HG02884 (cell line): ENCODE measurements at regions not wholly inside any gene's neighbourhood (a gene's known extent, or its start where the extent isn't known, plus 50 kb on each side); places are given as distances from the start of the nearest gene placed in this dataset.

Experiments
- ATAC-seq: cut with Tn5 transposase; IDR thresholded peaks from one replicate; pipeline ENCODE4 v1.9.1; 2021; ENCODE audit warnings: mild to moderate bottlenecking, moderate library complexity; ENCODE audit not compliant: unreplicated experiment

GRCh38 chr2:15874854-15875804 is 65.2 kb upstream of the MYCN start:
- no peak for ATAC-seq

GRCh38 chr2:15875969-15876705 is 64.2 kb upstream of the MYCN start:
- no peak for ATAC-seq

GRCh38 chr2:15880226-15881119 is 59.9 kb upstream of the MYCN start:
- ATAC-seq = no peak

- ATAC-seq = no peak
These were observed 59.3 kb upstream of the MYCN start for GRCh38 chr2:15881120-15881433.

GRCh38 chr2:15881676-15882075 is 58.7 kb upstream of the MYCN start:
- no peak for ATAC-seq

- no peak for ATAC-seq
These were observed 57.4 kb upstream of the MYCN start for GRCh38 chr2:15882761-15883497.

GRCh38 chr2:15883684-15884083 is 56.7 kb upstream of the MYCN start:
- ATAC-seq = no peak

- no peak for ATAC-seq
These were observed 55.6 kb upstream of the MYCN start for GRCh38 chr2:15884790-15885189.

GRCh38 chr2:15886231-15886630 is 54.1 kb upstream of the MYCN start:
- ATAC-seq = no peak

- no peak for ATAC-seq
These were observed 50.8 kb upstream of the MYCN start for GRCh38 chr2:15889442-15890123.

- ATAC-seq = no peak
These were observed 50.1 kb upstream of the MYCN start for GRCh38 chr2:15890124-15890754.
